PC-9 (cell line): ENCODE measurements at regions not wholly inside any gene's neighbourhood (a gene's known extent, or its start where the extent isn't known, plus 50 kb on each side); places are given as distances from the start of the nearest gene placed in this dataset.
A peak's percentile ranks its signal among the peaks of the same experiment; 100 is the strongest.
"Not testable (repeated sequence)": the region's sequence is repeated elsewhere in the genome, so short reads cannot be mapped to it uniquely, and the experiment has no call there.

Source experiments
- BruUV-seq: library from RNA; stranded (reverse); fragments of 400-500 nt; replicated peaks from 2 replicates; lab custom pipeline; 2021; lab: Mats Ljungman, UMichigan
- CTCF ChIA-PET: fragments of 300-600 bp; sonication (Branson Sonifier 250); formaldehyde crosslinking; loops from one replicate; lab custom pipeline; 2022; ENCODE audit warnings: antibody characterized with exemption; lab: Charles Lee
- POLR2A ChIA-PET: fragments of 300-600 bp; sonication (Branson Sonifier 250); formaldehyde crosslinking; loops from one replicate; lab custom pipeline; 2022; ENCODE audit warnings: antibody characterized with exemption; ENCODE audit not compliant: unreplicated experiment; lab: Charles Lee
- DNase-seq, 2 experiments: peaks; one replicate each; pipeline versions ENCODE4 v3.0.0 to v3.0.0-alpha.2; 2015 to 2022; ENCODE audit warnings: mixed read lengths in 1 of 2
- H2AFZ ChIP-seq: fragments of 200-600 bp; sonication (generic); 2 replicates; pipeline ENCODE4 v1.8.1; 2017; ENCODE audit warnings: antibody characterized with exemption
- H3F3A ChIP-seq: fragments of 200-600 bp; sonication (generic); 2 replicates; pipeline ENCODE4 v1.8.1; 2017; ENCODE audit warnings: antibody characterized with exemption, mild to moderate bottlenecking, low read depth; ENCODE audit not compliant: insufficient read depth
- H3K27ac ChIP-seq: fragments of 200-600 bp; sonication (generic); 2 replicates; pipeline ENCODE4 v1.6.1; 2016; ENCODE audit warnings: mixed run types
- H3K27me3 ChIP-seq: fragments of 200-600 bp; sonication (generic); 2 replicates; pipeline ENCODE4 v1.6.1; 2016; ENCODE audit warnings: low read depth, mixed run types; ENCODE audit not compliant: insufficient read depth
- H3K36me3 ChIP-seq: fragments of 200-600 bp; sonication (generic); 2 replicates; pipeline ENCODE4 v1.6.1; 2016; ENCODE audit warnings: low read depth, mixed run types
- H3K4me1 ChIP-seq: fragments of 200-600 bp; sonication (generic); replicated peaks from 2 replicates; pipeline ENCODE4 v1.6.1; 2016; ENCODE audit warnings: mixed run types; ENCODE audit not compliant: insufficient read depth
- H3K4me2 ChIP-seq: fragments of 200-600 bp; sonication (generic); 2 replicates; pipeline ENCODE4 v1.6.1; 2017; ENCODE audit warnings: mixed run types
- H3K4me3 ChIP-seq: fragments of 200-600 bp; sonication (generic); 2 replicates; pipeline ENCODE4 v1.6.1; 2016; ENCODE audit warnings: mixed run types
- H3K79me2 ChIP-seq: fragments of 200-600 bp; sonication (generic); 2 replicates; pipeline ENCODE4 v1.6.1; 2017; ENCODE audit warnings: low read depth, mixed run types
- H3K9me2 ChIP-seq: fragments of 200-600 bp; sonication (generic); 2 replicates; pipeline ENCODE4 v1.8.1; 2017; ENCODE audit warnings: mild to moderate bottlenecking; ENCODE audit not compliant: insufficient read depth
- H3K9me3 ChIP-seq: fragments of 200-600 bp; sonication (generic); 2 replicates; pipeline ENCODE4 v1.8.1; 2016; ENCODE audit warnings: low read depth; ENCODE audit not compliant: insufficient read depth
- H4K20me1 ChIP-seq: fragments of 200-600 bp; sonication (generic); 2 replicates; pipeline ENCODE4 v1.8.1; 2017; ENCODE audit not compliant: insufficient read depth
- EZH2 ChIP-seq: fragments of 200-600 bp; sonication (generic); IDR thresholded peaks from 2 replicates; pipeline ENCODE4 v1.8.0; 2017; ENCODE audit warnings: antibody characterized with exemption, low read depth
- intact Hi-C: fragments of 100-400 bp; cut with micrococcal nuclease; formaldehyde crosslinking; loops from one replicate; pipeline ENCODE4 v1.10.0; 2022; ENCODE audit not compliant: unreplicated experiment
- TF ChIP-seq, protein P1 (sequence below): fragments of 200-600 bp; sonication (generic); conservative IDR thresholded peaks from 2 replicates; pipeline ENCODE4 v1.6.1; 2017; ENCODE audit warnings: mixed run types, antibody characterized with exemption, mild to moderate bottlenecking, moderate library complexity

DNA sequence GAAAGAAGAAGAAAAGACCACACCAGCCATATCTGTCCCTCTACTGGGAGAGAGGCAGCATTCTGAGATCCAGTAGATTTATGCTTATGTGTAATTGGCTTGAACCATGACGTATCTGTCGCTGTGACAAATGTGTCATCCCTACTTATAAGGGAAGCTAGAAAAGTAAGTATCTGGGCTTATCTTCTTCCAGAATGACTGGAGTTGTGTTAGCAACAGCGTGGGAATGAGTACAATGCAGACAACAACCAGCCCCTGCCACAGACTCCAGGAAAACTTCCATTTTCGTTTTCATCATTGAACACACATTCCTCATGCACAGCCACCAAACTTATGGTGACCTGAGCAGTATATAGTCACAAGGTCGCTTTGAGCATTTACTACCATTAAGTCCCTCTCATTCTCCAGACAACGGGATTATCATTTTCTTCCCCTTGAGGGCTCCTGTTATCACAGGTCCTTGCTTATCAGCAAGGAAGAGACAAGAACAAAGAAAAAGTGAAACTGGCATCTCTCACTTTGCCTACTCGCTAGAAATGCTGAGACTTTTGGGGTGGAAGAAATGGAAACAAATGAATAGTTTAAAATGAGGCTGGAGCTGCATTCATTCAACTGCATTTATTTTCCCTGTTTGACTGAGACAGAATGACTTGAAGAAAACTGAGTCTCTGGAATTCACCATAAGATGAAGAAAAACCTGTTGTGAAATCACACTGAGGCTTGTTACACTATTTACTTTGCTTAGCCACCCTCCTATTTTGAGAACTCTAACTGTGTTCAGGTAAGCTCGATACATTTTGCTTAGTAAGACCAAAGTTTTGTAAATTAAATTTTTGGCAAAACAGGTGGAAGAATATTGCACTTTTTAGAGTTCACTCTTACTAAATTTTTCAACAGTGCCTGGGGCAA is 149.3 kb upstream of the FOXQ1 start:
- Histone ChIP-seq H3K4me3 (no peak overlapping the region), H3K27me3 (no peaks in the 10 kb centered on the region), H4K20me1 (no peaks in the 10 kb centered on the region), H3K79me2 (no peaks in the 10 kb centered on the region), H3F3A (no peaks in the 10 kb centered on the region), H2AFZ (no peak overlapping the region), H3K36me3 (no peaks in the 10 kb centered on the region), H3K27ac (no peak overlapping the region), H3K4me1 (peaks cover 5% of the 10 kb centered on the region; the same call in 1 of the 2 replicates), H3K9me3 (no peaks in the 10 kb centered on the region), H3K4me2 (peak overlapping the region; percentile 48), H3K9me2 (no peaks in the 10 kb centered on the region)
- no peak for TF ChIP-seq EZH2
- TF ChIP-seq, protein P1, sequence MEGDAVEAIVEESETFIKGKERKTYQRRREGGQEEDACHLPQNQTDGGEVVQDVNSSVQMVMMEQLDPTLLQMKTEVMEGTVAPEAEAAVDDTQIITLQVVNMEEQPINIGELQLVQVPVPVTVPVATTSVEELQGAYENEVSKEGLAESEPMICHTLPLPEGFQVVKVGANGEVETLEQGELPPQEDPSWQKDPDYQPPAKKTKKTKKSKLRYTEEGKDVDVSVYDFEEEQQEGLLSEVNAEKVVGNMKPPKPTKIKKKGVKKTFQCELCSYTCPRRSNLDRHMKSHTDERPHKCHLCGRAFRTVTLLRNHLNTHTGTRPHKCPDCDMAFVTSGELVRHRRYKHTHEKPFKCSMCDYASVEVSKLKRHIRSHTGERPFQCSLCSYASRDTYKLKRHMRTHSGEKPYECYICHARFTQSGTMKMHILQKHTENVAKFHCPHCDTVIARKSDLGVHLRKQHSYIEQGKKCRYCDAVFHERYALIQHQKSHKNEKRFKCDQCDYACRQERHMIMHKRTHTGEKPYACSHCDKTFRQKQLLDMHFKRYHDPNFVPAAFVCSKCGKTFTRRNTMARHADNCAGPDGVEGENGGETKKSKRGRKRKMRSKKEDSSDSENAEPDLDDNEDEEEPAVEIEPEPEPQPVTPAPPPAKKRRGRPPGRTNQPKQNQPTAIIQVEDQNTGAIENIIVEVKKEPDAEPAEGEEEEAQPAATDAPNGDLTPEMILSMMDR: no peak
- intact Hi-C loops: loop anchor here (2.0 kb wide), 1 partner anchor 148 kb away; no protein-coding TSS in a partner anchor
- peak in 1 of 2 experiments; percentile 41 for DNase-seq
- CTCF ChIA-PET: interaction anchor here (0.5 kb wide), 1 partner anchor 439 kb away, joined by 3 read pairs; no protein-coding TSS in a partner anchor
- POLR2A ChIA-PET: interaction anchor here (0.7 kb wide), 1 partner anchor 100 kb away, joined by 3 read pairs; no protein-coding TSS in a partner anchor
- BruUV-seq: no TSS peak

- H3K9me2 ChIP-seq, CTCF ChIA-PET, H3K4me2 ChIP-seq, H3K79me2 ChIP-seq, H3F3A ChIP-seq, intact Hi-C loops, H3K4me1 ChIP-seq, H2AFZ ChIP-seq, POLR2A ChIA-PET, H3K9me3 ChIP-seq, H4K20me1 ChIP-seq, H3K36me3 ChIP-seq, H3K27me3 ChIP-seq, DNase-seq, BruUV-seq, H3K4me3 ChIP-seq, H3K27ac ChIP-seq: not testable (repeated sequence)
Observed at GRCh38 chr6:1156411-1156810, 155.5 kb upstream of the FOXQ1 start.

- Histone ChIP-seq H3K4me3 (no peak overlapping the region), H3K27ac (no peak overlapping the region), H3K4me1 (no peaks in the 10 kb centered on the region), H3K79me2 (no peaks in the 10 kb centered on the region), H3K4me2 (no peak overlapping the region), H4K20me1 (no peaks in the 10 kb centered on the region), H3K9me3 (no peaks in the 10 kb centered on the region), H3K27me3 (no peaks in the 10 kb centered on the region), H3K9me2 (no peaks in the 10 kb centered on the region), H3F3A (no peaks in the 10 kb centered on the region), H3K36me3 (no peaks in the 10 kb centered on the region), H2AFZ (no peak overlapping the region)
- POLR2A ChIA-PET: no interaction called here
- CTCF ChIA-PET: no interaction called here
- no peak for TF ChIP-seq EZH2
- TF ChIP-seq, protein P1: no peak
- no peak for DNase-seq
- intact Hi-C loops: no loop called here
- no TSS peak for BruUV-seq
Observed at GRCh38 chr6:1153696-1154245, 158.1 kb upstream of the FOXQ1 start.
